ENCODE measurements at regions not wholly inside any gene's neighbourhood (a gene's known extent, or its start where the extent isn't known, plus 50 kb on each side); places are given as distances from the start of the nearest gene placed in this dataset.

- no peaks in the 10 kb centered on the region for H3K9me3 Mint-ChIP-seq (ENCODE audit: unreplicated experiment)
- DNase-seq: no peak
- no peaks in the 10 kb centered on the region for H3K27me3 Mint-ChIP-seq (ENCODE audit: unreplicated experiment)
- H3K36me3 Mint-ChIP-seq (ENCODE audit: unreplicated experiment): no peaks in the 10 kb centered on the region
- H3K4me1 Mint-ChIP-seq (ENCODE audit: low read depth, unreplicated experiment): no peaks in the 10 kb centered on the region
- no peak for TF ChIP-seq CTCF (IDR thresholded peaks at IDR 0.05; ENCODE audit: partially characterized antibody, unreplicated experiment)
- H3K27ac Mint-ChIP-seq (ENCODE audit: unreplicated experiment): no peak overlapping the region
- H3K4me3 Mint-ChIP-seq (ENCODE audit: unreplicated experiment): no peak overlapping the region
These were observed 60.2 kb upstream of the MAOA start for GRCh38 chrX:43595931-43596330.

GRCh38 chrX:43604753-43605152 is 51.3 kb upstream of the MAOA start:
- no peaks in the 10 kb centered on the region for H3K27me3 Mint-ChIP-seq (ENCODE audit: unreplicated experiment)
- H3K4me3 Mint-ChIP-seq (ENCODE audit: unreplicated experiment): no peak overlapping the region
- no peaks in the 10 kb centered on the region for H3K36me3 Mint-ChIP-seq (ENCODE audit: unreplicated experiment)
- no peak overlapping the region for H3K27ac Mint-ChIP-seq (ENCODE audit: unreplicated experiment)
- DNase-seq: no peak
- H3K4me1 Mint-ChIP-seq (ENCODE audit: low read depth, unreplicated experiment): no peaks in the 10 kb centered on the region
- H3K9me3 Mint-ChIP-seq (ENCODE audit: unreplicated experiment): no peaks in the 10 kb centered on the region
- TF ChIP-seq CTCF (IDR thresholded peaks at IDR 0.05; ENCODE audit: partially characterized antibody, unreplicated experiment): no peak

GRCh38 chrX:43605351-43605750 is 50.7 kb upstream of the MAOA start:
- Mint-ChIP-seq H3K4me1 (ENCODE audit: low read depth, unreplicated experiment) (no peaks in the 10 kb centered on the region), H3K27ac (ENCODE audit: unreplicated experiment) (no peak overlapping the region), H3K27me3 (ENCODE audit: unreplicated experiment) (no peaks in the 10 kb centered on the region), H3K36me3 (ENCODE audit: unreplicated experiment) (no peaks in the 10 kb centered on the region), H3K9me3 (ENCODE audit: unreplicated experiment) (no peaks in the 10 kb centered on the region), H3K4me3 (ENCODE audit: unreplicated experiment) (no peak overlapping the region)
- DNase-seq: no peak
- no peak for TF ChIP-seq CTCF (IDR thresholded peaks at IDR 0.05; ENCODE audit: partially characterized antibody, unreplicated experiment)
